ENCODE measurements at regions not wholly inside any gene's neighbourhood (a gene's known extent, or its start where the extent isn't known, plus 50 kb on each side); places are given as distances from the start of the nearest gene placed in this dataset.
"Not testable (repeated sequence)": the region's sequence is repeated elsewhere in the genome, so short reads cannot be mapped to it uniquely, and the experiment has no call there.

DNA sequence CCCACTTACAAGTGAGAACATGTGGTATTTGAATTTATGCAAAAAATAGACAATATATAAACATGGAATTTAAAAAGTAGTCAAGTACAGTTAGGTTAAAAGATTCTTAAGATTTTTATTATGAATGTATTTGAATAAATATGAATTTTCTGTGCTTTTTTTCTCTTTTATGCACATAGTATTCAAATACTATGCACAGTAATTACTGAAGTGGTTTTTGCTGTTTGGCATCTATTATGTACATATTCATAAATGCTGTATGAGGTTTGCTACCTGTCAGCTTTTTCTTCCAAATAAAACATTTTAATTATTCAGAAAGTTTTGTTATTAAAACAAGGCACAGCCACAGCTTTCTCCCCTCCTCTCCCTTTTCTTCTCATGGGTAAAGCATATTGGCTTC lies 1272.7 kb downstream of the NSUN3 start:
- H3K27ac ChIP-seq: no peak overlapping the region
- TF ChIP-seq, protein P1, sequence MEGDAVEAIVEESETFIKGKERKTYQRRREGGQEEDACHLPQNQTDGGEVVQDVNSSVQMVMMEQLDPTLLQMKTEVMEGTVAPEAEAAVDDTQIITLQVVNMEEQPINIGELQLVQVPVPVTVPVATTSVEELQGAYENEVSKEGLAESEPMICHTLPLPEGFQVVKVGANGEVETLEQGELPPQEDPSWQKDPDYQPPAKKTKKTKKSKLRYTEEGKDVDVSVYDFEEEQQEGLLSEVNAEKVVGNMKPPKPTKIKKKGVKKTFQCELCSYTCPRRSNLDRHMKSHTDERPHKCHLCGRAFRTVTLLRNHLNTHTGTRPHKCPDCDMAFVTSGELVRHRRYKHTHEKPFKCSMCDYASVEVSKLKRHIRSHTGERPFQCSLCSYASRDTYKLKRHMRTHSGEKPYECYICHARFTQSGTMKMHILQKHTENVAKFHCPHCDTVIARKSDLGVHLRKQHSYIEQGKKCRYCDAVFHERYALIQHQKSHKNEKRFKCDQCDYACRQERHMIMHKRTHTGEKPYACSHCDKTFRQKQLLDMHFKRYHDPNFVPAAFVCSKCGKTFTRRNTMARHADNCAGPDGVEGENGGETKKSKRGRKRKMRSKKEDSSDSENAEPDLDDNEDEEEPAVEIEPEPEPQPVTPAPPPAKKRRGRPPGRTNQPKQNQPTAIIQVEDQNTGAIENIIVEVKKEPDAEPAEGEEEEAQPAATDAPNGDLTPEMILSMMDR (conservative IDR thresholded peaks at IDR 0.05): no peak

DNA sequence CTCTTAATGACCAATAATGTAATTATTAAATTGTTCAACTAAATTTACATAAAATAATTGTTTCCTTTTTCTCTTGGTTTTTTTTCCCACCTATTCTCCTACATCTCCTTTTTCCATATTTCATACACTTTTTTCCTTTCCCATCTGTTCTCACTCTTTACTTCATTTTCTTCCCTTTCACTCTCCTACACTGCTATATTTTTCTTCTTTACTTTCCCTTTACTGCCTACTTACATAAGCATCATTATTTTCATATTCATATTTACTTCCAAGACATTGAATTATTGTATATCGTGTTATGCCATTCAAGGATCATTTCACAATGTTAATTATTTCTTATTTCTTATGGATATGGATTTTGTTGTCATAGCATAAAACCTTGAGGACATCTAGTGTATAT lies 1275.6 kb downstream of the NSUN3 start:
- H3K27ac ChIP-seq: no peak overlapping the region
- TF ChIP-seq ZFX (IDR thresholded peaks at IDR 0.05): no peak
- TF ChIP-seq, protein P1 (conservative IDR thresholded peaks at IDR 0.05): no peak

DNA sequence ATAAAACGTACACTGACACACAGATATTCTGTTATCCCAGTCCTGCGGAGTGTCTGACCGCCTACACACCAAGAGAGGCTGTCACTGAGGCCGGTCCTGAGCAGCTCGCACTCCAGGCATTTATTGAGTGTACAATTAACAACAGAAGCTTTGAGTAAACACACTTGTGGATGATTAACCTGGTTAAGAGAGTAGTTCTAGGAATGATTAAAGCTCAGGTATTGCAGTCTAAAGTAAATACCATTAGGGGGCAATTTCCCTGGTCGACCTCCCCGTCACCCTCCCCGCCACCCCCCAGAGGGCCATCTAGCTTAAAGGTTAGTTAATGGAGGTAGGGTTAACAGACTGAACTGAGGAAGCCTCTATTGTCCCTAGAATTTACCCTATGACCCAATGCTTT lies 1278.5 kb downstream of the NSUN3 start:
- no peak for TF ChIP-seq ZFX (IDR thresholded peaks at IDR 0.05)
- TF ChIP-seq, protein P1 (conservative IDR thresholded peaks at IDR 0.05): no peak
- H3K27ac ChIP-seq: no peak overlapping the region

DNA sequence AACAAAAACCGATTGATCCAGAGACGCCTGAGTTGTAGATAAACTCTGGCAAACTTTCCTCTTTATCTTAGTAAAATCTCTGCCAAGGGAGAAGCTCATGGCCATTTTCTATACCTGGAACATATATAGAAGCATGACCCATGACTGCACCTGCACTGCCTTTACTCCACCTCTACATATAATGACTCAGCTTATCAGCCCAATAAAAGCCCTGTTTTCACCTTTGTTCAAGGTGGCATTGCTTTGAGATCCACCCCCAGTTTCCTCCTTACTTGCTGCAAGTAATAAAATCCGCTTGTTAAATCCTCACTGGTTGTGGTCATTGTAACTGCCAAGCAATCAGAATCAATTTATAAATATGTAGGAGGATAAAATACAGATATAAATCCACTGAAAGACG lies 1280.4 kb downstream of the NSUN3 start:
- TF ChIP-seq, protein P1 (conservative IDR thresholded peaks at IDR 0.05): no peak
- TF ChIP-seq ZFX (IDR thresholded peaks at IDR 0.05): no peak
- H3K27ac ChIP-seq: no peak overlapping the region

DNA sequence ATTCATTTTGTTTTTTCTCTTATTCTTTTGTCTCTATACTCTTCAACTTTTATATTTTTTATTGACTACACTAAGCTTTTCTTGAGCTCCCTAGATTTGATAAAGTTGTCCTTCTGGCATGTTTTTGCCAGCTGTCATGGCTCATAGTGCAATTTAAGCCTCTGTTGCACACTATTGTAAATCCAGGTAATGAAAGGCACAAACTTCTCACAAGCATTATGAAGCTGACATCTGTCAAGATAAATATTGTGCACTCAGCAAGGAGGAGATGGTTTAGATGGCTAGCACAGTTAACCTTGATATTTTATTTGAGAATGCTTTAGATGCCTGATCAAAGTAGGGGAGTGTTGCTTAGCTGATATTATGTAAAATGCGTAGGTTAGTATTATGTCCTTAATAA lies 1280.9 kb downstream of the NSUN3 start:
- TF ChIP-seq, protein P1 (conservative IDR thresholded peaks at IDR 0.05): no peak
- TF ChIP-seq ZFX (IDR thresholded peaks at IDR 0.05): no peak

DNA sequence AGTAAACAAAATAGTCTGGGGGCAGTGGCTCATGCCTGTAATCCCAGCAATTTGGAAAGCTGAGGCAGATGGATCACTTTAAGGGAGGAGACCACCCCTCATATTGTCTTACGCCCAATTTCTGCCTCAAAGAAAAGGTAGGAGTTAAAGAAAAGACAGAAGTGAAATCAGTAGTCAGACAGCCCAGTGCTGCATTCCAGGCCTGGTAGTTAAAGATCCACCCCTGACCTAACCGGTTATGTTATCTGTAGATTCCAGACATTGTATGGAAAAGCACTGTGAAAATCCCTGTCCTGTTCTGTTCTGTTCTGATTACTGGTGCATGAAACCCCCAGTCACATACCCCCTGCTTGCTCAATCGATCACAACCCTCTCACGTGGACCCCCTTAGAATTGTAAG lies 1285.1 kb downstream of the NSUN3 start:
- H3K27ac ChIP-seq: not testable (repeated sequence)

More for the DNA sequence above, 1280.9 kb downstream of the NSUN3 start:
- no peak overlapping the region for H3K27ac ChIP-seq

DNA sequence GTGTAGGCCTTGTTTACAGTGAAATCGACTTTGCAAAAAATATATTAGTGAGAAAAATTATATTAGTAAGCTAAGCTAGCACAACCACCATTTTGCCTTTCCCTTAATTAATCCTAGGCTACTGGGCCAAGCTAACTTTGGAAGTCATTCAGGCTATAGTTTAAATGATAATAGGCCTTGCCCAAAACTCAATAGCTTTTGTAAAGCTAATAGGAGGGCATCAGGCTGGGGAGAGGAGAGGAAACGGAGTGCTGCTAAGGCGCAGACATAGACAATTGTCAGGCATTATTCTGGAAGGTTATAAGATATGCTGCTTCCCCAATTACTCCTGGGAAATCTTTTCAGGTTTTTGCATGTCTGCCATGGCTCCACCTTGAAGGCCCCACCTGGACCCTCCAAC lies 1286.0 kb downstream of the NSUN3 start:
- H3K27ac ChIP-seq: no peak overlapping the region
- TF ChIP-seq, protein P1 (conservative IDR thresholded peaks at IDR 0.05): no peak
- no peak for TF ChIP-seq ZFX (IDR thresholded peaks at IDR 0.05)

DNA sequence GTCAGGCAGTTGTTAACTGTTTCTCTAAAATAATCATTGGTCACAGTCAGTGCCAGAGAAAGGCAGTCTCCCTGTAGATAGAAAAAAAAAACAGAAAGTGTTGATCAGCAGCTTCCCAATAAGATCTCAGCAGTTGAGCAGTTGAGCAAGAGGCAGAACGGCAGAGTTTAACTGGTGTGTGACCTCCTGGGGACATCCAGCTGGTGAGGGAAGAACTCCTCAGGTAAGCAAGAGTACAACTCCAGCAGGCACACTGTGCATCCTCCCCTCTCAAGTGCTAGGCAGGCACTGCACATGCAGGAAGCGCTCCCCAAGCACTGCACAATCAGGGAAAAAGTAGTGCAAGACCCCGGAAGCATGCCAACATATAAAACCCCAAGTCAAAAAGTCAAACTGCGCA lies 1287.2 kb downstream of the NSUN3 start:
- no peak overlapping the region for H3K27ac ChIP-seq
- TF ChIP-seq, protein P1 (conservative IDR thresholded peaks at IDR 0.05): no peak
- no peak for TF ChIP-seq ZFX (IDR thresholded peaks at IDR 0.05)

All from C4-2B (cell line).